ENCODE measurements at regions not wholly inside any gene's neighbourhood (a gene's known extent, or its start where the extent isn't known, plus 50 kb on each side); places are given as distances from the start of the nearest gene placed in this dataset.

DNA sequence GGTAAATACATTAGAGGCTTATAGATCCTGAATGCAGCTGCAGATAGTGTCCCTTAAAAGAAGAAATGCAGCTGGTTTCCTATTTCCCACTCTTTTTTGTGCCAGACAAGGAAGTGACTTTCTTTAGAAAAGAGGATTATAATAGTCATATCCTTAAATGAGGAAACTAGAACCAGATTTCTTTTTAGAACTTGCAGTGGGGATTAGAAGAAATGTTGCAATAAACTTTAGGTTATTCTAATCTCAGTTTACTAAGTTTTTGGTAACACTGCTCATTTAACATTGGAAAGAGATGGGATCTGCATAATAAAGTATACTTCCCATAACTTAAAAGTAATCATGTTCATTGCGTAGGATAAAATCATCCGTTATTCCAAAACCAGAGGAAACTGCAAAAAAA lies 101.9 kb downstream of the SLIT2 start:
- DNase-seq = no peak

- DNase-seq = no peak
These were observed 102.4 kb downstream of the SLIT2 start for GRCh38 chr4:20354120-20354519.

DNA sequence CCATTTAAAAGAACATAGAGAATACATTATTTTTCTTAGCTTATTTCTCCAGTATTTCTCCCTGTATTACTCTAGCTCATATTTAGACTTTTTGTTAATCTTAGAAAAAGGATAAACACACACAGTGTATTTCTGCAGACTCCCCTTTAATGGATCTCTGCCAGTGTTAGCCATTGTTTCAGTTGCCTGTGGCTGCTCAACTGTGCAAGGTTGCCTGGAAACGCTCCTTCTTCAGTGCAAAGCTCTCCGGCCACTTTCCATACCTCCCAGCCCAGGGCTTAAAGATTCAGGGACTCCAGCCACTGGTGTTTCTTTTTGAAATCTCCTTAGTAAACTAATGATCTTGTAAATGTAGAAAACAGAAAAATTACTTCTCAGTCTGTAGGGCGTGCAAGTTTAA lies 104.9 kb downstream of the SLIT2 start:
- DNase-seq = no peak

GRCh38 chr4:20358110-20358509 lies 106.4 kb downstream of the SLIT2 start:
- DNase-seq = no peak

DNA sequence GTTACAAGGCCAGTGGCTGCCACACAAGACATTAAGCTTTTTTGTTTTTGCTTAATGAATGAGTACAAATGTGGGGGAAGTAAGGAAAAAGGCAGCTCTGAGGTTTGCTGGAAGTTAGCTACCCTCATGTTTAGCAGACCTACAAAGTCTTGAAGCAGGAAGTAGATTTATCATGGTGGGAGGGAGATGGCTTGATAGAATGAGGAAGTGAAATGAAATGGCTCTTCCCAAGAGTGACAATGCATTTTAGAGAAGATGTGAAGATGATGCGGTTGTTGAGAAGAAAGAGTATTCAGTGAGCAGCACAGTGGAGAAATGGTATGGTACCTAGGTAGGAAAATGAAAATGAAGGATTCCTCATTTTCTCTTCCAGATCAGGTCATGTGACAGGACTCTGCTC lies 108.0 kb downstream of the SLIT2 start:
- DNase-seq = no peak

GRCh38 chr4:20362148-20362547 lies 110.4 kb downstream of the SLIT2 start:
- no peak for DNase-seq

DNA sequence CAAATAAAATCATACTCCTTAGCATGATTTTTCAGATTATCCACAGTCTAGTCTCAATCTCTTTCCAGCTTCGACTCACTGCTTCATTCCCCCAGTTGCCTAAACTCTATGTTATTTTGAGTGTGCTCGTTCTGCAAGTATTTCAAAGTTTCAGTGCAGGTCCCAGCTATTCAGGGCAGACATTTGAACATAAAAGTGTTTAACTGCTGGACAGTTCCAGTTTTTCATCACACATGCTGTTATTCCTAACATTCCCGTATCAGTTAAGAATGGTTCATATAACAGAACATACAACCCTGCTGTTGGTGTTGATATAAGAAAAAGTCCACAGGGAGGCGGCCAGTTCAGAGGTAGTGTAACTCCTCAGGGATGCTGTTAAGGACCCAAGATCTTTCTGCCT lies 113.3 kb downstream of the SLIT2 start:
- DNase-seq = no peak

GRCh38 chr4:20367446-20367845 lies 115.7 kb downstream of the SLIT2 start:
- DNase-seq = no peak

GRCh38 chr4:20368926-20369325 lies 117.2 kb downstream of the SLIT2 start:
- peak; percentile 82 for DNase-seq

DNA sequence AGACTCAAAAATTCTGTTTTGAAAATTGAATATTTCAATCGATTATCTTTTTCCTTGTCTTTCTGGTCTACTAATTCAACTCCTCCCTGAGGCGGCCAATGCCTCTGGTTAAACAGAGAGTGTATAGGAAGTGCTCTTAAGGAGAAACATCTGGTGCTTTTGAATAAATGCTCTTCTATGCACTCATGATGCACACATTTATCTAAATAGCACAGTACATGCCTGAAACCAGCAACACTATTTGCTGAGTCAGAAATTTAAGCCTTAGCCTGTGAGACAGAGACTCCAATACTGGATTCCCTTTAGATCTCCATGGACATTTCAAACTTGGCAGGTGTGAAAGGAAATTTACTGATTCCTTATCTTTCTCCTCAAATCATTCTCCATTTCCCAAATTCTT lies 118.6 kb downstream of the SLIT2 start:
- DNase-seq = peak; percentile 85

- DNase-seq = no peak
These were observed 124.4 kb downstream of the SLIT2 start for GRCh38 chr4:20376070-20376469.

DNA sequence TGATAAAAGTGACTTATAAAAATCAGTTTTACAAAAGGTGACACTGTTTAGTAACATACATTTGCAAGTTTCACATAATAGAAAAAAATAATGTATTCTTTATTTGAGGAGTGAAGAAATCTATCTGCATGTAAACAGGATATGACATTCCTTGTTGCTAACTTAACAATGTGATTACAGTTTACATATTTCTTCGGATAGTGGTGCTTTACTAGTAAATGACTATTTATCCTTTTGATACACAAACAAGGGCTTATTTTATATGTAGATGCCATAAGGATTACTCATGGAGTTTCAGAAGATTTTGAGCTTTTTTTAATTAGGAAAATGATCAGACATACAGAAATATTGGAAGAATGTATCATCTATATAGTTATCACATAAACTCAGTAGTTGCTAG lies 126.5 kb downstream of the SLIT2 start:
- no peak for DNase-seq

- DNase-seq = no peak
These were observed 129.3 kb downstream of the SLIT2 start for GRCh38 chr4:20381005-20381404.

GRCh38 chr4:20383283-20383682 lies 131.6 kb downstream of the SLIT2 start:
- DNase-seq = no peak

- DNase-seq = no peak
These were observed 132.3 kb downstream of the SLIT2 start for GRCh38 chr4:20383969-20384368.

- DNase-seq = no peak
These were observed 132.8 kb downstream of the SLIT2 start for GRCh38 chr4:20384456-20384855.

GRCh38 chr4:20386001-20386740 lies 134.5 kb downstream of the SLIT2 start:
- DNase-seq = no peak

DNA sequence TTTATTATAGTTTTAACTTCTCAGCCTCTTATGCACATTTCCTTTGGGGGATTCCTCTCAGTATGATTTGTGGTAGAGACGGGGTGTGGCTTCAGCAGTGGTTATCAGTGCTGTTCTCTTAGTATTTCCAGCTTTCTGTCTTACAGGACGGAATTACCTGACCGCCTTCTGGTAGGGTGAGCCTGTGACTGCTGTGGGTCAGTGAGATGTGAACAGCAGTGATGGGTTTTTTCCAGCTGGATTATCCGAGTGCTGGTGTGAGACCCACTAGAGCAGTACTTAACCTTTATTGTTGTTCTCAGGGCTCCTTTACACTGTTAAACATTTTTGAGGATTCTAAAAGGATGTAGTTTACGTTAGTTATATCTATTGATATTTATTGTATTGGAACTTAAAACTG lies 135.2 kb downstream of the SLIT2 start:
- no peak for DNase-seq

GRCh38 chr4:20391198-20391597 lies 139.5 kb downstream of the SLIT2 start:
- DNase-seq = peak; percentile 75

- no peak for DNase-seq
These were observed 140.2 kb downstream of the SLIT2 start for GRCh38 chr4:20391912-20392311.

DNA sequence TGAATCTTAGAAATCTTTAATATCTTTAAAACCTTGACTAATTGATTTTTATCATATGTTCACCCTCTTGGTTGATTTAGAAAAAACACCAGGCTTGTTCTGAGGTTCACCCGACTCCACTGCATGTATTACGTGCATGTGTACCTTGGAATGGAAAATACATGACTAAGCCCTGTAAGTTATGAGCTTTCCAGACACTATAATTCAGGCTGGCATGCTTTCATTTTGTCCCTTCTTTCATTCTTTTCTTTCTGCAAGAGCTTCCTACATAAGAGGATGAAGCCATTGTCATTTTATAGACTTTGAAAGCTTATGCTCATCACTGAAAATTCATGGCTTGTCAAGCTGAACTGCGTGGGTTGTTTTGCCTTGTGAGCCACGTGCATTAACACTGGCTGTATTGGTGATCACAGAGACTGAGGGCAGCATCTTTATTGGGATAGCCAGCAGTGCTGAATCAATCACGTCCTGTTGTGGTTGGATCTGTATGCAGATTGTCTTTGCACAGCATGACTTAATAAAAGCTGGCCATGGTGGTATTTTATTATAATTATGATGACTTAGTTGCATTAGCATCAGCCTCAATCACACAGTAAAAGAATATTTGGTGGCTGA lies 141.9 kb downstream of the SLIT2 start:
- peak; percentile 57 for DNase-seq

GRCh38 chr4:20394512-20394911 lies 142.8 kb downstream of the SLIT2 start:
- no peak for DNase-seq

DNA sequence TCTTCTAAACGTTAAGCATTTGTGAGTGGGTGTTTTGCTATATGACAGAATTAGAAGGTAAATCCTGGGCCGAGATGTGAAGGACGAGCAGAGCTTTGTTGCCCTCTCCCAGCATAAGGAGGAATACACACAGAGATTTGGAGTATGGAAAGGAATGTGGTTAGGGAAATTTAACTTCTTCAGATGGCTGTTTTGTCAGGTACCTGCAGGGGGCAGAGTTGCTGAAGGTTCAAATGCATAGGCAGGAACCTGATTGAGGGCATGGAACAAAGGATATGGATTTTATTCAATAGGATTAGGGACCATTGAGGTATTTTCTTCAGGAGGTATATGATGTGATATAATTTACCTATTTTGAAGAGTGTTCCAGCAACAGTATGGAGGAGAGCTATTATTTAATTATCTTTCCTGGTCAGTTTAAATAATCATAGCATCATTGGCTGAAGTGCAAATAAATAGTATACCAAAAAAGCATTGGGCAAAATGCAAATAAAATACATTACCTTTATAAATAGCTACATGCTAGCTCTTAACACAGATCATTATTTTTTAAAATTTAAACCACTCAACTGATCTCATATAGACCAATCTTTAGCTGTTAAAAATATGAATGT lies 143.6 kb downstream of the SLIT2 start:
- DNase-seq = peak; percentile 45

DNA sequence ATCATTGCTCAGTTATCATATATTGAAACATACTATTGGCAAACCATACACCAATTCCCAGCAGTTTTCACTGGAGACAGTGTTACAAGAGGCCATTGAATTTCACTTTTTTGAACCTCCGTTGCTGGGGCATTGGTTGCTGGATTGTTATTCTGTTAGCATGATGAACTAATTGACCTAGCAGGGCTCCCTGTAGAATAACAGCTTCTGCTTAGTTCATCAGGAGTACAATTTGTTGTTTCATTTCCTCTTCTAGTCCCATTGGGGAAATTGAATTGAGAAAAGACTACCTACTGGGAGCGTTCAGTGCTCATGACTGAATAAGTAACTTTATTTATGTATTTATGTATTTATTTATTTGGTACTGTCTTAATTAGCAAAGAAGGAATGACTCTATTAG lies 151.6 kb downstream of the SLIT2 start:
- DNase-seq = no peak

- no peak for DNase-seq
These were observed 152.1 kb downstream of the SLIT2 start for GRCh38 chr4:20403846-20404245.
